GM19035 (cell line): ENCODE measurements at regions not wholly inside any gene's neighbourhood (a gene's known extent, or its start where the extent isn't known, plus 50 kb on each side); places are given as distances from the start of the nearest gene placed in this dataset.
"Not testable (repeated sequence)": the region's sequence is repeated elsewhere in the genome, so short reads cannot be mapped to it uniquely, and the experiment has no call there.

Source experiments
- ATAC-seq: cut with Tn5 transposase; IDR thresholded peaks from one replicate; pipeline ENCODE4 v1.9.1; 2021; ENCODE audit not compliant: unreplicated experiment

GRCh38 chr4:120316416-120316815 lies 249.8 kb upstream of the MAD2L1 start:
- ATAC-seq: no peak

GRCh38 chr4:120314969-120315368 lies 248.3 kb upstream of the MAD2L1 start:
- no peak for ATAC-seq

GRCh38 chr4:120304801-120305200 lies 238.2 kb upstream of the MAD2L1 start:
- no peak for ATAC-seq

GRCh38 chr4:120299631-120300030 lies 233.0 kb upstream of the MAD2L1 start:
- no peak for ATAC-seq

DNA sequence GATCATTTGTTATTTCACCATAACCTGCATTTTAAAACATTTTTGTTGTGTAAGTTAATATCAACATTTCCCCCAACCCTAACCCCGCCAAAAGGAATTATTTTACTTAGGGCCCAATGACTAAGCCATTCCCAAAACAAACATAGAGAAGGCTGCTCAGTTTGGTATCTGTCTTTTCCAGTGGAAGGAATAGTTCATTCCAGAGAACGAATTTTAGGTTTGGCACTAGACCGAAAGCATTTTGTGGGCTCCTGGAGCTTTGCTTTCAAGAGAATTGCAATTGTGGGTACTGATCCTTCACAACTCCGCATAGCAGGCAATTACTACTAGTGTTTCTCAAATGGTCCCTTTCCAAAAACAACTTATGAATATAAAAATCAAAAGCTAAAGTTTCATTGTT lies 226.7 kb upstream of the MAD2L1 start:
- no peak for ATAC-seq

GRCh38 chr4:120291541-120291940 lies 224.9 kb upstream of the MAD2L1 start:
- no peak for ATAC-seq

DNA sequence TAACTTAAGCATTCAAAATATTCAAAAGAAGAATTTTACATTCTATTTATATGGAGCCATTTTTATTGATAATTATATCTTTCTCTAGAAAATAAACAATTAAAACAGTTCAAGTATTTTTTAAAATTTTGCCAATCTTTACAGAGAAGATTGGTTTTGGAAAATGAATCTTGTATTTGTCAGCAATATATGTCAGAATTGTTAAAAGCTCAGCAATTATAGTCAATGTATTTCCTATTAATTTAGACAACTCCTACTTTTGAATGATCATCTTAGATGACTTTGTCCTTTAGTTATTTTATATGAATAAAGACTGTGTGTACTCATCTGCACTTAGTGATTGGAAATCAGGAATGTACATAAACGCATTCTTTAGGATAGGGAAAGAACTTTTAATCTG lies 223.9 kb upstream of the MAD2L1 start:
- no peak for ATAC-seq

GRCh38 chr4:120286813-120287212 lies 220.2 kb upstream of the MAD2L1 start:
- no peak for ATAC-seq

- no peak for ATAC-seq
Observed at GRCh38 chr4:120281581-120281980, 214.9 kb upstream of the MAD2L1 start.

GRCh38 chr4:120277391-120277790 lies 210.7 kb upstream of the MAD2L1 start:
- no peak for ATAC-seq

DNA sequence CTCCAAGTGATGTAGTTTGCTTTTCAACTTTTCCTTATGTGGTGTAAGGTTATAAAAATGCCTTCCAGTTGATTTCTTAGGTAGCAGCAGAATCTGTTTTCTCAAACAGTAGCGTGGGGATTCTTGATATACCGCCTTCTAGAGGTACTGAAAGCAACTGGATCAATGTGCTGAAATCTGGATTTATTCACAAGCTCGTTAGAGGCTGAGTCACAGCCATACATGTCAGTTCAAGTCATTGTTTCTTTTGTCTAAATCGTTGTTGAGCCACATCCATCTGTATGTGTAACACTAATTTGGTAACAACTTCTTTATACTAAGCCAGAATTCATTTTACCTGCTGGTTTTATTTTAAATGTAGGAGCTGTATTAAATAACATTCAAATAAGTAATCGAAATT lies 200.0 kb upstream of the MAD2L1 start:
- ATAC-seq: no peak

DNA sequence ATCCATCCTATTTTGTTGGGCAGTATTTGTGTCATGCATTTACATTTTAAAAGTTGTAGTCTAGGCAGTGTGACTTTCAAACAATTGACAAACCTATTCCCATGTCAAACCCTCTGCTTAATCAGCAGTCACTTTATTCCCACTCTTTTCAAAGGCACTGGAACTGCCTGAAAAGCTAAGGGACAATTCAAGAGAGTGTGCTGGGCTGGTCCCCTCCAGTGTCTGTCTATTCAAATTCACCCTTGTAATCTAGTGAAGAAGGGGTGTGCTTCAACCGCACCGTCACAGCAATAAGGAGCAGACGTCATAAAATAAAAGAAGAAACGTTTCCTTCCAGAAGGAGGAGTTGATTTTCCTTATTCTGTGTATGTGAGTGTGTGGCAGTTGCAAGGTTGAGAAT lies 197.0 kb upstream of the MAD2L1 start:
- ATAC-seq: no peak

- no peak for ATAC-seq
Observed at GRCh38 chr4:120261117-120261516, 194.5 kb upstream of the MAD2L1 start.

GRCh38 chr4:120256112-120256775 lies 189.6 kb upstream of the MAD2L1 start:
- not testable (repeated sequence) for ATAC-seq

GRCh38 chr4:120238277-120238973 lies 171.8 kb upstream of the MAD2L1 start:
- no peak for ATAC-seq

- ATAC-seq: no peak
Observed at GRCh38 chr4:120236873-120237272, 170.2 kb upstream of the MAD2L1 start.

- ATAC-seq: no peak
Observed at GRCh38 chr4:120232050-120232449, 165.4 kb upstream of the MAD2L1 start.

DNA sequence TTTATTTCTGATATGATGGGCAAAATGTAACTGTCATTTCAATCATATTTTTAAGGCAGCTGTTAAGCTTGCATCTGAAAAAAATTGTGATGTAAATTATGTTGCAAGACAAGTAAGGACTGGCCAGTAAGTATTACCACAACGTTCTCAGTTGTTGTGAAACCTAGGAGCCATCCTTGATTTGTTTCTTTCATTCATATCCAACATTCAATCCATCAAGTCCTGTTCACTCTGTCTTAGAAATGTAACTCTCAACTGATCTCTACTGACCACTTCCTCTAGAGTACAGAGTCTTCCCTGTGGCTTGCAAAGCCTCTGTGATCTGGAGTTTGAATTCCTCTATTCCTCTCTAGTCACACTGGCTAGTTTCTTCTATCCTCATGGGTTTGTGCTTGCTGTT lies 161.4 kb upstream of the MAD2L1 start:
- no peak for ATAC-seq

DNA sequence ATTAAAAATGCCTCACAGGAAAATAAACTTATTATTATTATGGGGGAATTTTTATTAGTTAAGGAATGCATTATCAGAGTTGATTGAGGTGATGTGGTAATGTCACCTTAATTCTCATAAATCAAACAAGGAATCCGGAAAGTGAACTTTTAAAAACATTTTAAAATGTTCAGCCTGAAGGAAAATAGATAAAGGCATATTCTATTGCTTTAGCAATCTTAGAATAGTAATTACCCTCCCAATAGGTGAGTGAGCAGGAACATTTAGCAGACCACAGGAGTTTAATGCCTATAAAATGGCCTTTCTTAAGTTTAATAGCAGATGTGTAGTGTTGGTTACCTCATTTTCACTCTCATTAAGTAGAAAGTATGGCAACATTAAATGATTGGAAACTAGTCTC lies 160.9 kb upstream of the MAD2L1 start:
- no peak for ATAC-seq

GRCh38 chr4:120225527-120225926 lies 158.9 kb upstream of the MAD2L1 start:
- ATAC-seq: no peak

DNA sequence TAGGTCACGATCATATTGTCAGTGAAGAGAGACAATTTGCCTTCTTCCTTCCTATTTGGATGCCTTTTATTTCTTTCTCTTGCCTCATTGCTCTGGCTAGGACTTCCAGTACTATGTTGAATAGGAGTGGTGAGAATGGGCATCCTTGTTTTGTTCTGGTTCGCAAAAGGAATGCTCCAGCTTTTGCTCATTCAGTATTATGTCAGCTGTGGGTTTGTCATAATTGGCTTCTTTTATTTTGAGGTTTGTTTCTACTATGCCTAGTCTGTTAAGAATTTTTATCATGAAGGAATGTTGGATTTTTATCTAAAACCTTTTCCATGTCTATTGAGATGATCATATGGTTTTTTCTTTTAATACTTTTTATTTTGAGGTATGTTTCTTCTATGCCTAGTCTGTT lies 152.3 kb upstream of the MAD2L1 start:
- ATAC-seq: no peak

DNA sequence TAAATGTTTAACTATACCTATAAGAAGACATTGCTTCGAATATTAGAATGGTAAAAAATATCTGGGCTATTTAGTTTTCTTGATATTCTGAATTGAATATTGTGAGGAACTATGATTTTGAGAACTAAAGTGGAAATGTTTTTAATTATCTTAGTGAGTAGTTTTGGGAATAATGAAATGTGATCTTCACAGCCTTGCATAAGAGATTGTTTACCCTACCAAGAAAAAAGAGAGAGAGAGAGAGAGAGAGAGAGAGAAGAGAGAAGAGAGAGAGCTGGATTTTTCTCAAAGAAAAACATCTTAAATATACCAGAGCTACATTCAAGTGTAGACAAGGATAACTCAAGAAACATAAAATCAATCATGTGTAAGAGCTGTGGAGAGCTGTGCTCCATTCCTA lies 148.7 kb upstream of the MAD2L1 start:
- no peak for ATAC-seq
